Cardiac septum (tissue), 1 donor: ENCODE measurements at regions not wholly inside any gene's neighbourhood (a gene's known extent, or its start where the extent isn't known, plus 50 kb on each side); places are given as distances from the start of the nearest gene placed in this dataset.
A peak's percentile ranks its signal among the peaks of the same experiment; 100 is the strongest.
"Not testable (repeated sequence)": the region's sequence is repeated elsewhere in the genome, so short reads cannot be mapped to it uniquely, and the experiment has no call there.

Experiments
- DNase-seq: peaks from one replicate; pipeline ENCODE4 v3.0.0-alpha.2; 2020; ENCODE audit warnings: low spot score
- intact Hi-C: fragments of 100-400 bp; cut with DNase I; formaldehyde crosslinking; loops from one replicate; pipeline ENCODE4 v1.14.0; 2022
- donor health status: DM: no; HTN: no; CAD: no.

- intact Hi-C loops, result no loop called here
- no peak for DNase-seq
Observed at GRCh38 chr9:104980039-104980654, 52.2 kb upstream of the ABCA1 start.

DNA sequence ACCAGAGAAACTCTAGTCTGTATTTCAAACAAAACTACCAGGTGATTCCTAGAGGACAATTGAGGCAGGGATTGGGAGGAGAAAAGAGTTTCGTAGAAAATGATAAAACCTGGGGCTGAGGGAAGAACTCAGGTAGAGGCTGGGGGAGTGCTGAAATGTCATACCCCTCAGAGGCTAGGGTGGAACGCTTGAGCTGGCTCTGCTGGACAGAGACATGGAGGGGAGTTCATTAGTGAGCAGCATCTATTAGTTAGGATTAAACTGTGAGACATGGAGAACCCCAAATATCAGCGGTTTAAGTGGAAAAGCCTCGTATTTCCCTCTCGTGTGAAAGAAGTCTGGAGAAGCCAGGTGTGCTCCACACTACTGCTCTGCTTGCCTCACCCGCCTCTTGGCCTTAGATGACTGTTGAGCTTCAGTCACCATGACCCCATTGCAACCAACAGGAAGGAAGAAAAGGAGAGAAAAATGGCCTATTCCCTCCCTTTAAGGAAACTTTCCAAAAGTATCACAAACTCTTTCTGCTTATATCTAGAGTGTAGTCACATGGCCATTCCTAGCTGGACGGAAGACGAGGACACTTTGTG is 53.7 kb upstream of the ABCA1 start:
- intact Hi-C loops, result no loop called here
- DNase-seq, result no peak

- no peak for DNase-seq
- intact Hi-C loops, result no loop called here
Observed at GRCh38 chr9:104982543-104982942, 54.6 kb upstream of the ABCA1 start.

DNA sequence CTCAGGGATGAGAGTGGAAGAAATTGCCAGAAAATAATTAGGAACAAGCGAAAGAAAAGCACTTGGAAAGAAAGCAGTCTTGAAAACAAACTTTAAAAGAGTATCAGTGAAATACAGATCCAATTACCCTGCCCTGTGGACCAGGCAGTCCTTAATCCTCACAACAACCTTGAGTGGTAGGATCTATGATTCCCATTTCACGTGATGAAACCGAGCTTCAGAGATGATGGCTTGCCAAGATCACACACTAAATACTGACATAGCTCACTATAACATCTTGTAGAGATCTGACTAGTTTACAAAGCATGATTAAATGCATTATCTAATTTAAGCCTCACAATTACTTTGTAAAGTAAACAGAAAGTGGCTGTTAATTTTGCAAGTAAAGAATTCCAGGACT is 55.5 kb upstream of the ABCA1 start:
- DNase-seq, result no peak
- intact Hi-C loops, result no loop called here

DNA sequence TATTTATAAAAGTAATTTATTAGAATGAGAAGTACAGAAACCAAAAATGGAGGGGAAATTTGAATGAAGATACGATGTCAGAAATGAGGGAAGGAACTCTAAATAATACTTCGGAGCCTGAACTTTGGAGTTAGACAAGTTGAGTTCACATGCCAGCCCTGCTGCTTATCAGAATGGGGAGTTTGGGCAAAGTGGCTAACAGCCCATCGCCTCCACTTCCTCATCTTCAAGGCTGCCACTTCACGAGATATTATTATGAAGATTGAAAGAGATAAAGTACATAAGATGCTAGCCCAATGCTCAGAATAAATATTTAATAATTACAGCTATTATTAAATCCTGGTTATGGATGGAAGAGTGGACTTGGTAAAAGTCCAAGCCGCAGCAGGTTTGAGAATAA is 56.2 kb upstream of the ABCA1 start:
- intact Hi-C loops, result no loop called here
- no peak for DNase-seq

- no peak for DNase-seq
- intact Hi-C loops, result no loop called here
Observed at GRCh38 chr9:104984542-104984941, 56.6 kb upstream of the ABCA1 start.

DNA sequence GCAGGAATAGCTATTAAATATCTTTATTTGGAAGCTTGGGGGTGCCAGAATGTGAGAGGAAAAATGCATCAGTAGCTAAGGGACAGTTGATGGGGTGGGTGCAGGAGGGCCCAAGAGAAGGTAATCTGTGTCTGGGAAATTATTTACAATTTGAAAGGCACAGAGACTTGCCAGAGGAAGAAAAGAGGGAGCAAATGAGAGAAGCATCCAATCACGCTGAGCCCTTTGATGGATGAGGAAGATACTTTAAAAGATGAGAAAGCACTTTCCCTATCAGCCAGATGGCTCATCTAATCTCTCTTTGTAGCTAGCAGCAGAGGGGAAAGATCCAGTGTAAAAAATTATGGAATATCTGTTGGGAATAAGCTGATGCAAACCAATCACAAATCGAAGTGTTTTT is 57.0 kb upstream of the ABCA1 start:
- intact Hi-C loops, result no loop called here
- no peak for DNase-seq

DNA sequence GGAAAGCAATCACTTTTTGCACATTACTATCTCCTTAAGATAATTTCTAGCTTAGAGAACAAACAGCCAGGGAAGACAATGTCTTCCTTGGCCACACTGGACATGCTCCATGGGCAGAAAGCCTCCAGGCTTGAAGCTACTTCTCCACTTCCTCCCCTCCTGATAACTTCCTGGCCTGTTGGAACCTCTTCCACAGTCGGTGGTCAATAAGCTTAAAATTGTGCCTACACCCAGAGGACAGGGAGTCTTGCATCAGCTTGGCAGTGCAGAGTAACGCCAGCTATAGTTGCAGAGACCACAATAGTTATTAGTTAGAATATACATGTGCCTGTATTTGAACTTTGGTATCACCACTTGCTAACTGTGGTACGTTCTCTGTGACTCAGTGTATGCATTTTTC is 58.1 kb upstream of the ABCA1 start:
- DNase-seq, result no peak
- intact Hi-C loops, result no loop called here

- intact Hi-C loops, result no loop called here
- no peak for DNase-seq
Observed at GRCh38 chr9:104987743-104988142, 59.8 kb upstream of the ABCA1 start.

- no peak for DNase-seq
- intact Hi-C loops, result no loop called here
Observed at GRCh38 chr9:104988539-104988938, 60.6 kb upstream of the ABCA1 start.

- intact Hi-C loops, result loop anchor here (1.0 to 5.0 kb wide), 5 partner anchors 23 to 166 kb away; partner anchors contain the start of gene ABCA1
Observed at GRCh38 chr9:104991144-104991953, 63.4 kb upstream of the ABCA1 start.

GRCh38 chr9:104992659-104993058 is 64.7 kb upstream of the ABCA1 start:
- intact Hi-C loops, result loop anchor here (2.0 to 5.0 kb wide), 3 partner anchors 125 to 252 kb away; partner anchors contain the start of gene SLC44A1
- no peak for DNase-seq

More at GRCh38 chr9:104991144-104991953, 63.4 kb upstream of the ABCA1 start:
- DNase-seq, result peak; percentile 96

DNA sequence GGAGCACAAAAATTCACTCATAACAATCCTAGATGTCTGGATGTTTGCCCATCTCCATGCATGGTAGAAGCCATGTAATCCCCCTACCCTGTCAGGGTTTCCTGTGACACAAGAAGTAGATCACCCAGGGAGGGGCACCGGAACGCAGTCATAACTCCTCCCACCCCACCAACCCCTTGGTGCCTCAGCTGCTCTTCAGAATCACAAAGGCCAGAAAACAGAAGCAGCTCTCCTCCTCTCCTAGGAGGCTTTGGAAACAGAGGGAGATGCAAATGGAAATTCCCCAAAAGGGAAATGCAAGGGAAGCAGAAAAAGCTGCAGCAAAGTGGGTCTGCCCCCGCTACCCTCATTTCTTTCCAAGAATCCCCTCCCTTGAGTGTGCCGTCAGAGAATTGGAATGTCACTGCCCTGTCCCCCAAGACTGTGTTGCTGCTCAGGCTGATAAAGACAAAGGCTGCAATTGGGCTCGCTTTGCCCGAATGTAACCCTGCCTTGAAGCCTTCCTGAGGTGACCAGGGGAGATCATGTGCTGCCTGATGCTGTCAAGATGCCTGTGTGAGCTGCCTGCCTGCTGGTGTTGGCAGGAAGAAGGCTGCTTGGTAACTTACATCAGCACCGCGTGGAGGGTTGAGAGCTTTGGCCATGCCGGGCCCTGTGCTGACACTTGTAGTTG is 65.5 kb upstream of the ABCA1 start:
- intact Hi-C loops, result loop anchor here (2.0 to 5.0 kb wide), 3 partner anchors 126 to 251 kb away; partner anchors contain the start of gene SLC44A1
- peak; percentile 89 for DNase-seq

DNA sequence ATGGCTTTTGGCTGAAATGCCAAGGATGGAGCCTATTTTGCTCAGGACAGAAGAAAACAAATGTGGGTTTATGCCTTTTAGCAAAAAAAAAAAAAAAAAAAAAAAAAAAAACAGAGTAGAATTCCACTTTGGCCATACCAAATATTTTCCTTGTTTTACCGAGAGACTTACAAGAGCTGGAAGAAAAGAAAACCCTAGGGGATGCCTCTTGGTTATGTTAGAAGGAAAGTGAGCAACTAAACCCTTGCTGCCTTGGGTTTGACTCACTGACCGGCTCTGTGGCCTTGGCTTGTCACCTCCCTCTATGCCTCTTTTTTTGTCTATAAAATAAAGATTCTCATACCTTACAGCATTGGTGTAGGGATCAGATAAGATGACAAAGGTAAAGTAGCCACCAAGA is 69.6 kb upstream of the ABCA1 start:
- no peak for DNase-seq
- intact Hi-C loops, result no loop called here

GRCh38 chr9:104999136-104999535 is 71.2 kb upstream of the ABCA1 start:
- no peak for DNase-seq
- intact Hi-C loops, result no loop called here

DNA sequence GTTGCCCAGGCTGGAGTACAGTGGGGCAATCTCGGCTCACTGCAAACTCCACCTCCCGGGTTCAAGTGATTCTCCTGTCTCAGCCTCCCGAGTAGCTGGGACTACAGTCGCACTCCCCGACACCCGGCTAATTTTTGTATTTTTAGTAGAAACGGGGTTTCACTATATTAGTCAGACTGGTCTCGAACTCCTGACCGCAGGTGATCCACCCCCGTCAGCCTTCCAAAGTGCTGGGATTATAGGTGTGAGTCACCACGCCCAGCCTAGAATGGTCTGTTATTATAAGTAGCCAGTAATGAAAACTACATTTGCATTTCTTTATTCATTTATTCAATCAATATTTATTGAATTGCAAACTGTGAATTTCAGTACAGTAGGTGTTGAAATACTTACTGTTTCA is 72.6 kb upstream of the ABCA1 start:
- DNase-seq, intact Hi-C loops: not testable (repeated sequence)

- no peak for DNase-seq
- intact Hi-C loops, result no loop called here
Observed at GRCh38 chr9:105004466-105005090, 76.6 kb upstream of the ABCA1 start.

DNA sequence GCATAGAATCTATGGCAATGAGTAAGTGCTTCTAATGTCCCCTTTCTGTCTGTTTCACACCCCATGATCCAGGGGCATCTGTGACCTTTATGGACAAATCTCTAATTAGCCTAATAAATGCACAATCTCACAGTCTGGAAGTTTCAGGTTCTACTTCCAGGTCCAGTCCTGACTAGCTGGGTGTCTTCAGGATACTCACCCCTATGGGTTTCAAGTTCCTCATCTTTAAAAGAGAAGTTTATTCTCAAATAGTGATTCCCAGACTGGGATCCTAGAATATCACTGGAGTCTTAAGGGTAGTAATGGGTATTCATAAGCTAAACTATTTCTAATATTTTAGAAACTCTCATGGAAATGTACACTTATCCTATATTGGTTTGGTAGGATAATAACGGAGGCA is 77.2 kb upstream of the ABCA1 start:
- intact Hi-C loops, result no loop called here
- DNase-seq, result no peak

DNA sequence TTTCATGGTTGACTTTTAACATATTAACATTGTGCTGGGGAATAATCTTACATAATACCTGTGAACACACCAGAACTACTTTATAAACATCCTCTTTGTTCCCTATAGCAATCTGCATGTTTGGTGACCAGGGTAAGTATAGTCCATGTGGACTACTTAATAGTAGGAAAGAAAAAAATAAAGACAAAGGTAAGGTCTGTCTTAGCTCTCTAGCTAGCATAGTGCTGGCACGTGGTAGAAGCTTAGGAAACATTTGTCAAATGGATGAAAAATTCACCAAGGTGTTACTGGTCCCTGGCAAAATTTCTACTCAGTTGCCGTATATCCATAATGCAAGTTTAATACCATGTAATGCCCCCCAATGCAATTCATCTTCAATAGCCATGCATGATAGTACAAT is 78.6 kb upstream of the ABCA1 start:
- intact Hi-C loops, result no loop called here
- DNase-seq, result no peak

DNA sequence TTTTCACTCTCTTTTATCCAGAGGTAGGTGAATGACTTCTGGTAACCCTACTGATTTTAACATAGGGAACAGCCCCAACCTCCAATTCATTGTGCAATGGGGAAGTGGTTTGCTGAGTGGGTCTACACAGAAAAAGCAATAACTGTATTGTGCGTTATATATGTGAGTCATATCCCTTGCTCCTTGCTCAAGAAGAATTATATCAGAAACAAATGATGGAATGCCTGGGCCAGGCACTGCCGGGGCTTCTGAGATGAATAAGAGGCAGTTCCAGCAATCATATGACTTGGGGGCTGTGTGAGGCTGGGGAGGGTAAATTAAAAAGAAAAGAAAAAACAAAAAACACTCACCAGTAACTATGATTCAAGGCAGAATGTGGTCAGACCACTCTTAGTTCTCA is 79.2 kb upstream of the ABCA1 start:
- no peak for DNase-seq
- intact Hi-C loops, result no loop called here
